ENCODE measurements at regions not wholly inside any gene's neighbourhood (a gene's known extent, or its start where the extent isn't known, plus 50 kb on each side); places are given as distances from the start of the nearest gene placed in this dataset.

GRCh38 chr5:119820016-119820415 lies 190.7 kb downstream of the FAM170A start:
- no peak for TF ChIP-seq CTCF (IDR thresholded peaks at IDR 0.05; ENCODE audit: insufficient read depth, low read length, poor library complexity, severe bottlenecking)
- no peak for DNase-seq (ENCODE audit: extremely low read depth, insufficient read length)
- Histone ChIP-seq H3K4me3 (replicated peaks; ENCODE audit: low read depth, low read length) (no peak overlapping the region), H3K36me3 (ENCODE audit: control insufficient read depth, insufficient read depth, low read length) (no peaks in the 10 kb centered on the region), H3K27me3 (replicated peaks; ENCODE audit: control insufficient read depth, insufficient read depth, low read length) (no peaks in the 10 kb centered on the region)

GRCh38 chr5:119820608-119821007 lies 191.2 kb downstream of the FAM170A start:
- H3K27me3 ChIP-seq (replicated peaks; ENCODE audit: control insufficient read depth, insufficient read depth, low read length) = no peaks in the 10 kb centered on the region
- H3K36me3 ChIP-seq (ENCODE audit: control insufficient read depth, insufficient read depth, low read length) = no peaks in the 10 kb centered on the region
- no peak for TF ChIP-seq CTCF (IDR thresholded peaks at IDR 0.05; ENCODE audit: insufficient read depth, low read length, poor library complexity, severe bottlenecking)
- DNase-seq (ENCODE audit: extremely low read depth, insufficient read length) = no peak
- H3K4me3 ChIP-seq (replicated peaks; ENCODE audit: low read depth, low read length) = no peak overlapping the region

- Histone ChIP-seq H3K4me3 (replicated peaks; ENCODE audit: low read depth, low read length) (no peak overlapping the region), H3K27me3 (replicated peaks; ENCODE audit: control insufficient read depth, insufficient read depth, low read length) (no peaks in the 10 kb centered on the region), H3K36me3 (ENCODE audit: control insufficient read depth, insufficient read depth, low read length) (no peaks in the 10 kb centered on the region)
- no peak for DNase-seq (ENCODE audit: extremely low read depth, insufficient read length)
- TF ChIP-seq CTCF (IDR thresholded peaks at IDR 0.05; ENCODE audit: insufficient read depth, low read length, poor library complexity, severe bottlenecking) = no peak
These were observed 199.2 kb downstream of the FAM170A start for GRCh38 chr5:119828541-119828940.

- Histone ChIP-seq H3K36me3 (ENCODE audit: control insufficient read depth, insufficient read depth, low read length) (no peaks in the 10 kb centered on the region), H3K4me3 (replicated peaks; ENCODE audit: low read depth, low read length) (no peak overlapping the region), H3K27me3 (replicated peaks; ENCODE audit: control insufficient read depth, insufficient read depth, low read length) (no peaks in the 10 kb centered on the region)
- no peak for DNase-seq (ENCODE audit: extremely low read depth, insufficient read length)
- TF ChIP-seq CTCF (IDR thresholded peaks at IDR 0.05; ENCODE audit: insufficient read depth, low read length, poor library complexity, severe bottlenecking) = no peak
These were observed 200.0 kb downstream of the FAM170A start for GRCh38 chr5:119829341-119829740.

- H3K36me3 ChIP-seq (ENCODE audit: control insufficient read depth, insufficient read depth, low read length) = no peaks in the 10 kb centered on the region
- DNase-seq (ENCODE audit: extremely low read depth, insufficient read length) = no peak
- TF ChIP-seq CTCF (IDR thresholded peaks at IDR 0.05; ENCODE audit: insufficient read depth, low read length, poor library complexity, severe bottlenecking) = no peak
- H3K27me3 ChIP-seq (replicated peaks; ENCODE audit: control insufficient read depth, insufficient read depth, low read length) = no peaks in the 10 kb centered on the region
- H3K4me3 ChIP-seq (replicated peaks; ENCODE audit: low read depth, low read length) = no peak overlapping the region
These were observed 203.8 kb downstream of the FAM170A start for GRCh38 chr5:119833176-119833575.

- TF ChIP-seq CTCF (IDR thresholded peaks at IDR 0.05; ENCODE audit: insufficient read depth, low read length, poor library complexity, severe bottlenecking) = no peak
- DNase-seq (ENCODE audit: extremely low read depth, insufficient read length) = no peak
- no peak overlapping the region for H3K4me3 ChIP-seq (replicated peaks; ENCODE audit: low read depth, low read length)
These were observed 210.8 kb downstream of the FAM170A start for GRCh38 chr5:119840175-119840574.

More at GRCh38 chr5:119840175-119840574, 210.8 kb downstream of the FAM170A start:
- no peaks in the 10 kb centered on the region for H3K36me3 ChIP-seq (ENCODE audit: control insufficient read depth, insufficient read depth, low read length)
- H3K27me3 ChIP-seq (replicated peaks; ENCODE audit: control insufficient read depth, insufficient read depth, low read length) = no peaks in the 10 kb centered on the region

Data from GM06990 (cell line).